Small intestine (tissue), 7 donors: ENCODE measurements at regions not wholly inside any gene's neighbourhood (a gene's known extent, or its start where the extent isn't known, plus 50 kb on each side); places are given as distances from the start of the nearest gene placed in this dataset.

Experiments
- DNase-seq, 2 donors: peaks; one replicate each; pipeline versions ENCODE4 v3.0.0 to v3.0.0-alpha.2; 2013
- FAIRE-seq: peaks from 2 replicates; lab custom pipeline; 2012; peaks lifted over from hg19 to GRCh38; lab: Jason Lieb, UNC
- H3K27ac ChIP-seq, 3 donors: one replicate each; pipeline ENCODE4 v1.5.1; 2013; ENCODE audit warnings: low read length in 2 of 3, mild to moderate bottlenecking in 2 of 3, control low read depth in 1 of 3, inconsistent platforms in 1 of 3, low read depth in 1 of 3, moderate library complexity in 1 of 3
- H3K27me3 ChIP-seq, 3 donors: one replicate each; pipeline ENCODE4 v1.6.1; 2013; ENCODE audit warnings: low read length in 3 of 3, inconsistent platforms in 1 of 3; ENCODE audit not compliant: control insufficient read depth in 3 of 3, insufficient read depth in 3 of 3
- H3K36me3 ChIP-seq, 3 donors: one replicate each; pipeline ENCODE4 v1.6.1; 2013; ENCODE audit warnings: low read length in 3 of 3, inconsistent platforms in 1 of 3, low read depth in 1 of 3, mild to moderate bottlenecking in 1 of 3, moderate library complexity in 1 of 3; ENCODE audit not compliant: control insufficient read depth in 3 of 3, insufficient read depth in 2 of 3
- H3K4me1 ChIP-seq, 3 donors: one replicate each; pipeline ENCODE4 v1.6.1; 2013; ENCODE audit warnings: low read length in 2 of 3, inconsistent platforms in 1 of 3, low read depth in 1 of 3, mild to moderate bottlenecking in 1 of 3, moderate library complexity in 1 of 3; ENCODE audit not compliant: control insufficient read depth in 3 of 3, insufficient read depth in 2 of 3
- H3K4me3 ChIP-seq, 3 donors: one replicate each; pipeline ENCODE4 v1.5.1; 2013; ENCODE audit warnings: low read length in 3 of 3, control low read depth in 1 of 3, inconsistent platforms in 1 of 3, low read depth in 1 of 3, mild to moderate bottlenecking in 1 of 3, moderate library complexity in 1 of 3
- H3K9me3 ChIP-seq, 2 donors: one replicate each; pipeline ENCODE4 v1.6.1; 2013; ENCODE audit warnings: low read depth in 1 of 2, low read length in 1 of 2; ENCODE audit not compliant: control insufficient read depth in 2 of 2, insufficient read depth in 1 of 2
- WGBS, 3 donors: extraction: QIAGEN DNeasy Blood & Tissue Kit; methylation state at CpG; one replicate each; pipeline ENCODE4 v1.1.7; 2013; 5-methylcytosine and 5-hydroxymethylcytosine counted together
- donor health status: healthy with polysubstance abuse.
- donor health status: control.
- donor health status: control.
- donor health status: Bipolar disorder and iron deficiency.
- donor health status: healthy.

DNA sequence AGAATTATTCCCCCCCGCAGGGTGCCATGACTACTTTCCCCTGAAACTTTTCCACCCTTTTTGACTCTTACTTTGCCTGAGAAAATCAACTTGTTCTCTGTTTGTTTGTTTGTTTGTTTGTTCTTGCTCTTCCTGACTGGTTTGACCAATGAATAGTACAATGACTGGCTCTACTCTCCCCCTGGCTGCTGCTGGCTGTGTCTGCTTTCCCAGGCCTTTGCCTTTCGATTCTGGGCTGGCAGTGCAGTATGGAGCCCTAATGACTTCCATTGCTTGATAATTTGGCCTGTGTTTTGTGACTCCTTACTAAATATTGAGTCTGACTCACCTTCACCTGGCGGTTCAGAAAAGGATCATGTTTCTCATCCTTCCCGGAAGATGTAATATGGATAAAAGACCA, 241.1 kb downstream of the TMEM182 start:
- DNase-seq, result no peak
- Histone ChIP-seq H3K9me3 (peaks cover 0 to 3% of the 10 kb centered on the region in 2 donors), H3K27me3 (no peaks in the 10 kb centered on the region), H3K4me3 (no peak overlapping the region), H3K27ac (no peak overlapping the region), H3K4me1 (no peaks in the 10 kb centered on the region), H3K36me3 (no peaks in the 10 kb centered on the region)
- WGBS, 3 donors, result 68 to 78% (median 77%) methylated on average over 4 of the region's 4 CpGs
- FAIRE-seq, result no peak

DNA sequence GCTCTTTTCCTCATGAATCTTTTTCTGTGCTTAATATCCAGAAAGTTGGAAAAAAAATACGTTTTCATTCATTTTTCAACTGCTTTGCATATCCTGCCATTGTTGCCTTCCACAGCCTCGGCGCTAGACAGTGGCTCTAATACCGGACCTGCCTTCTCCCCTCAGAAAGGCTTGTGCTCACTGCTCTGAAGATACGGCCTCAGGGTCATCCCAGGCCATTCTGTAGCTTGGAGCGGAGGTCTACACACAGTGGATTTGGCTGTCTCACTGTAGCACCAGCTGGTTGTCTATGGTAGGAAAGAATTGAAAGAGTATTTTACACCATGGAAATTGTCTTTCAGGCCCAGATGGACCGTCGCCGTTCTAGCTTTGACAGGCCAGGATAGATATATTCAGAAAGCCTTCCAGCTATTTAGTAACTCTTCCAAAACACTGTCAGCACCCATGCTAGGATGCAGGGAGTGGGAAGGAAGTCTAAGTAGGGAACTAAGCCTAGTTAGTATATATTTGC, 242.0 kb downstream of the TMEM182 start:
- Histone ChIP-seq H3K27me3 (no peaks in the 10 kb centered on the region), H3K27ac (no peak overlapping the region), H3K9me3 (peaks cover 0 to 3% of the 10 kb centered on the region in 2 donors), H3K36me3 (no peaks in the 10 kb centered on the region), H3K4me3 (no peak overlapping the region), H3K4me1 (no peaks in the 10 kb centered on the region)
- DNase-seq (no peak), FAIRE-seq (no peak)
- 74 to 80% (median 78%) methylated on average over 9 of the region's 9 CpGs for WGBS, 3 donors

GRCh38 chr2:103004426-103004942, 242.7 kb downstream of the TMEM182 start:
- DNase-seq (no peak), FAIRE-seq (no peak)
- H3K27me3 ChIP-seq, result no peaks in the 10 kb centered on the region
- no peaks in the 10 kb centered on the region for H3K36me3 ChIP-seq
- H3K27ac ChIP-seq, result no peak overlapping the region
- no peaks in the 10 kb centered on the region for H3K4me1 ChIP-seq
- WGBS, 3 donors, result 29 to 50% (median 42%) methylated on average over 2 of the region's 2 CpGs
- peaks cover 0 to 3% of the 10 kb centered on the region in 2 donors for H3K9me3 ChIP-seq
- H3K4me3 ChIP-seq, result no peak overlapping the region

- Histone ChIP-seq H3K27ac (no peak overlapping the region), H3K4me1 (no peaks in the 10 kb centered on the region), H3K9me3 (no peaks in the 10 kb centered on the region), H3K27me3 (no peaks in the 10 kb centered on the region), H3K4me3 (no peak overlapping the region), H3K36me3 (no peaks in the 10 kb centered on the region)
- WGBS, 3 donors, result 36 to 55% (median 50%) methylated on average over 3 of the region's 3 CpGs
- FAIRE-seq (no peak), DNase-seq (no peak)
These were observed 243.6 kb downstream of the TMEM182 start for GRCh38 chr2:103005393-103005792.

GRCh38 chr2:103007086-103007485, 245.3 kb downstream of the TMEM182 start:
- Histone ChIP-seq H3K36me3 (no peaks in the 10 kb centered on the region), H3K27me3 (no peaks in the 10 kb centered on the region), H3K4me1 (no peaks in the 10 kb centered on the region), H3K4me3 (no peak overlapping the region), H3K9me3 (no peaks in the 10 kb centered on the region), H3K27ac (no peak overlapping the region)
- DNase-seq (no peak), FAIRE-seq (no peak)
- WGBS, 3 donors, result 75 to 83% (median 78%) methylated on average over 3 of the region's 3 CpGs

GRCh38 chr2:103008586-103008985, 246.8 kb downstream of the TMEM182 start:
- FAIRE-seq (no peak), DNase-seq (no peak)
- no peaks in the 10 kb centered on the region for H3K9me3 ChIP-seq
- no peak overlapping the region for H3K27ac ChIP-seq
- WGBS, 3 donors, result 41 to 58% (median 49%) methylated on average over 6 of the region's 6 CpGs
- no peak overlapping the region for H3K4me3 ChIP-seq
- no peaks in the 10 kb centered on the region for H3K27me3 ChIP-seq
- H3K4me1 ChIP-seq, result no peaks in the 10 kb centered on the region
- H3K36me3 ChIP-seq, result no peaks in the 10 kb centered on the region

- H3K27ac ChIP-seq, result no peak overlapping the region
- H3K27me3 ChIP-seq, result no peaks in the 10 kb centered on the region
- 57 to 65% (median 61%) methylated on average over 5 of the region's 5 CpGs for WGBS, 3 donors
- no peak overlapping the region for H3K4me3 ChIP-seq
- no peaks in the 10 kb centered on the region for H3K9me3 ChIP-seq
- H3K4me1 ChIP-seq, result no peaks in the 10 kb centered on the region
- DNase-seq (no peak), FAIRE-seq (no peak)
- H3K36me3 ChIP-seq, result no peaks in the 10 kb centered on the region
These were observed 248.0 kb downstream of the TMEM182 start for GRCh38 chr2:103009871-103010270.

DNA sequence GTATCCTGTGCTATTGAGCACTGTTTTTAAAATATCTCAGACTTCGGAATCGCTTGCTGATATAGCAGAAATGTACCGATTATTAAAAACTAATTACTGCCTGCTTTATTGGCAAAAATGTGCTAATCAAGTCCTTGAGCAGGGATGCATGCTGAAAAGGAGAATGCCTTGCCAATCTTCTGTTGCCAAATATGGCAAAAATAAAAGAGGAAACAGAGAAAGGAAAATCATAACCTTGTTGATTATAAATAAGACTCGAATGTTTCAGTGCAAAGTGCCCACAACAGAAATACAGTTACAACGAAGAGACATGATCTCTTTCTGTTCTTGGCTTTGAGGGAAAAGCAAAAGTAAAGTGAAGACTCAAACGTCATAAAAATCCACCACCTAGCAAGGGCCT, 248.5 kb downstream of the TMEM182 start:
- Histone ChIP-seq H3K4me1 (no peaks in the 10 kb centered on the region), H3K27ac (no peak overlapping the region), H3K36me3 (no peaks in the 10 kb centered on the region), H3K27me3 (no peaks in the 10 kb centered on the region), H3K4me3 (no peak overlapping the region), H3K9me3 (no peaks in the 10 kb centered on the region)
- 69 to 84% (median 77%) methylated on average over 6 of the region's 6 CpGs for WGBS, 3 donors
- DNase-seq (no peak), FAIRE-seq (no peak)

DNA sequence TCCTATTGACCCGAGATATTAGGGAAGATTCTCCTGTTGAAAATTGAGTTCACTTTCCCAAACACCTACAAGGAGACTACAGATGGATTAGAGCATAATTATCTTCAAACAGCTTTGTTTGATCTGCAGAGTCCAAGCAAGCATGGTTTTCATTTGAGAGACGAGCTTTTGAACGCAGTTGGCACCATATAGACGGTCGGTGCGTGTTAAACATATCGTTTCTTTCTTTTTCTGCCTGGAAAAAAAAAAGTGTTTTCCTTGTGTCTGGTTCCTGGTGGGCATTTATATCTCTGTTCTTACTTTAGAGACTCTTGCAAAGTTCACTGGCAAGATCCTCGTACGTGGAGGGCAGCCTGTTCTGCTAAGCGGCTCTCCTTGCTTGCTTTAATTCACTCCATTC, 248.9 kb downstream of the TMEM182 start:
- WGBS, 3 donors, result 83 to 88% (median 85%) methylated on average over 10 of the region's 10 CpGs
- DNase-seq (no peak), FAIRE-seq (no peak)
- no peaks in the 10 kb centered on the region for H3K4me1 ChIP-seq
- no peaks in the 10 kb centered on the region for H3K9me3 ChIP-seq
- H3K4me3 ChIP-seq, result no peak overlapping the region
- H3K27me3 ChIP-seq, result no peaks in the 10 kb centered on the region
- no peak overlapping the region for H3K27ac ChIP-seq
- H3K36me3 ChIP-seq, result no peaks in the 10 kb centered on the region
